D721Med (cell line): ENCODE measurements at regions not wholly inside any gene's neighbourhood (a gene's known extent, or its start where the extent isn't known, plus 50 kb on each side); places are given as distances from the start of the nearest gene placed in this dataset.
A peak's percentile ranks its signal among the peaks of the same experiment; 100 is the strongest.

Experiments used
- DNase-seq: peaks from one replicate; pipeline ENCODE4 v3.0.0; 2011; ENCODE audit warnings: low spot score; ENCODE audit not compliant: insufficient read length
- FAIRE-seq: peaks from 2 replicates; lab custom pipeline; 2011; peaks lifted over from hg19 to GRCh38; lab: Jason Lieb, UNC
- TF ChIP-seq, protein P1 (sequence below): IDR thresholded peaks from 2 replicates; pipeline ENCODE4 v1.5.1; 2012; ENCODE audit warnings: mild to moderate bottlenecking, control low read depth; ENCODE audit not compliant: insufficient read depth; ENCODE audit errors: missing control alignments

DNA sequence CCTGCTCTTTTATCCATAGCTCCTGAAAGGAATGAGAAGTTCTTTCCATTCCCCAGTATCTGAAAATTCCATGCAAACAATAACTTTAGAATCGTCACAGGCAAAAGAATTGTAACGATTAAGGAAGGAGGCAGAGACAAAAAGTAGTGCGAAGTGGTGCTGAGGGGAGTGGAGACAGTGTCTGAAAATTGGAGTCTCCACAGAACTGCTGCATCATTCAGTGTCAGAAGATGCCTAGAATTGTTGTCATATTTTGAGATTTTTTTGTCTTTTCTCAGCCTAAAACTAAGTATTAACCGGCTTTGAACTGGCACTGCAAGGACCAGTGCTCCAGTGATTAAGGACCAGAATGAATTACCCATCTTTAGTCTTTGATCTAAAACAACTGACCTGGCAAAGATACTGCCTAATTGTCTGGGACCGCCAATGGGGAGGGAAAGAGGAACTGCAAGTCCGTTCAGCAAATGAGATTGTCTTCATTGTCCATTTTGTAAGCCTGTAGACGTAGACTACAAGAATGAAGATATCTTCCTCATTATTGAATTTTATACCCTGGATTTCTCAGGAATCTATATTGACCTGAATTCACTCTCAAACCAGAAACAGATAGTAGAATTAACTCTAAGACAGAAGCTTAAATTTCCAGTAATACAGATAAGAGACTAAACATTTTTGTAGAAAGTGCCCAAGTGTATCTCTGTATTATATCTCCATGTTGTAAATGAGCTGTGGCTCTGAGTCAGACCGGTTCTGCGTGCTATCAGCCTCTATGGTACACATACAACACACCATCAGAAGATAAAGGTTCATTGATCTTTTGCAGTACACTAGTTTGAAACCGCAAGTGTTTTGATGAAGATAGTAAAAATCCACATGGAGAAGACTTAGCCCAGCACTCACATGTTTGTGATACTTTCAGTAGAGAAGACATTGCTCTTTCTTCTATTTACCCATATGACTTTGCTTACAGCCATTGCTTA, 293.2 kb downstream of the EFNB2 start:
- TF ChIP-seq, protein P1, sequence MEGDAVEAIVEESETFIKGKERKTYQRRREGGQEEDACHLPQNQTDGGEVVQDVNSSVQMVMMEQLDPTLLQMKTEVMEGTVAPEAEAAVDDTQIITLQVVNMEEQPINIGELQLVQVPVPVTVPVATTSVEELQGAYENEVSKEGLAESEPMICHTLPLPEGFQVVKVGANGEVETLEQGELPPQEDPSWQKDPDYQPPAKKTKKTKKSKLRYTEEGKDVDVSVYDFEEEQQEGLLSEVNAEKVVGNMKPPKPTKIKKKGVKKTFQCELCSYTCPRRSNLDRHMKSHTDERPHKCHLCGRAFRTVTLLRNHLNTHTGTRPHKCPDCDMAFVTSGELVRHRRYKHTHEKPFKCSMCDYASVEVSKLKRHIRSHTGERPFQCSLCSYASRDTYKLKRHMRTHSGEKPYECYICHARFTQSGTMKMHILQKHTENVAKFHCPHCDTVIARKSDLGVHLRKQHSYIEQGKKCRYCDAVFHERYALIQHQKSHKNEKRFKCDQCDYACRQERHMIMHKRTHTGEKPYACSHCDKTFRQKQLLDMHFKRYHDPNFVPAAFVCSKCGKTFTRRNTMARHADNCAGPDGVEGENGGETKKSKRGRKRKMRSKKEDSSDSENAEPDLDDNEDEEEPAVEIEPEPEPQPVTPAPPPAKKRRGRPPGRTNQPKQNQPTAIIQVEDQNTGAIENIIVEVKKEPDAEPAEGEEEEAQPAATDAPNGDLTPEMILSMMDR: no peak
- FAIRE-seq (no peak), DNase-seq (no peak)

DNA sequence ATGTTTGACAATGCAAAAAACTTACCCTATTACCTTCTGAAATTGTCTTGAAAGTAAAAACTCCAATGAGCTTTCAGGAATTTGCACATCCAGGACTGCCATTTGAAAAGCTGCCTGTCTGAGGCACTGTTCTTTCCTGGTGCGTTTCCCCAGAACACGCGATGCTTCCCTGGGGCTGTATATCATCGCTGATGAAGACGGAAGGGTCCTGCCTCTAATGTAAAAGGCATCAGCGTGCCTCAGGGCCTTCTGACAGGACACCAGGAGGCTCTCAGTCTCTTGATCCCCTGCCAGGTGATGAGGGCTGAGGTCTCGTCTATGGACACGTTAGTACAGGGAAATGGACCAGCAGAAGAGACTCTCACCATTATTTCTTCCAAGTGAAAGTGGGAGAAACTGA, 296.8 kb downstream of the EFNB2 start:
- FAIRE-seq (no peak), DNase-seq (no peak)
- TF ChIP-seq, protein P1: no peak

DNA sequence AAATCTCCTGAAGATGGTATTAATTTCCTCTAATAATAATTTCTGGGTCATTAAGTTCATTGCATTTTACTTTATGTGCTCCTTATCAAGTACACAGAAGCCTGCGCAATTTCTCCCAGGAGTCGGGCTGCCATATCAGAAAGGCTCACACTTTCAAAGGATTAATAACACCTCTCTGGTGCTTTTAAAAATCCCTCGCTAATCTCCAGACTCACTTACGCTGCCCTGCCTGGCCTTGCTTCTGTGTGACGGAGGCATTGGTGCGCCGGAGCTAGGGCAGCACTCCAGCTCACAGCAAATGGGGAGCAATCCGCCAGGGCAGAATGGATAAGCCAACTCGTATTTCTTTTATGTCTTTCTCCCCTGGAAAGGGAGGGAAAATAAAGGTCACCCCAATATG, 300.8 kb downstream of the EFNB2 start:
- peak; percentile 29 for DNase-seq

DNA sequence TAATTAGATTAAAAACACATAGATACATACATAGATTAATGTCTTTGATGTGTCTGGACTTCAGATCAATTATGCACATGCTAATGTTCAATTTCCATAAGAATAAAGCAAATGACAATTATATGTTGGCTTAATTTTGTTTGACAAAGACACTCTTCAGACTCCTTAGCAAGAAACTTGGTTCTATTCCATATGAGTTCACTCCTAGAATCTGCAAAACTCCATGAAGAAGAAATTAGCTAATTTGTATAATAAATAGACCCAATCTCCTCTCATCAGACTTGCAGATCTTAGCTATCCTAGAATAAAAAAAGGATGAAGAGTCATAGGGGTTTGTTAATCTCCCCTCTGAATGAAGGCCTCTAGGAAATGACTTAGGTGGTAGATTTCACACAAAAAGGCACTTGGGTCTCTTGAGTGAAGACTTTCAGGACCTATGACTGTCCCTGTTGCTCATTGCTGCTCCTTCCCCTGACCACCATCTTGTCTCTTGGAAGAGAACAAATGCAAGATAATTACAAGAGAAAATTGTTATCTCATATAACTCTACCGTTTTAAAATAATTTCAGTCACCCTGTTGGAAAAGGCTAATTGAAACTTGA, 302.2 kb downstream of the EFNB2 start:
- TF ChIP-seq, protein P1: no peak
- FAIRE-seq (no peak), DNase-seq (no peak)

More for the DNA sequence above, 300.8 kb downstream of the EFNB2 start:
- peak; percentile 74 for FAIRE-seq
- TF ChIP-seq, protein P1: no peak

DNA sequence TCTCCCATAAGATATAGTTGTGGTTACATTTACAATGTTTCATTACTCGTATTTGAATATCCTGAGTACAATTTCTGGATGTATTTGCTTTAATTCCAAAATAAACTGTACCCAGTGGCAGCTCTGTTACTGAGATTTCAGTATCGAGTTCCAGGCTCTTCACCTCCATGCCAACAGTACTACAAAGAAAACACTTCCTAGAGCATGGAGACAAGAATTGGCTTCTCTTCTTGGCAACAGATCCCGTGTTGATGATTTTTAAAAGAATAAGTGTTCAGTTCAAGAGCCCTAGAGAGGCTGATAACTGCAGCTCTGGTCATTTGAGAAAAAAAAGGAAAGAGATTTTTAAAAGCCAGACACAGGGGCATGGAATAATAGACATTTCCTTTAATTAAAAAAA, 302.8 kb downstream of the EFNB2 start:
- DNase-seq: no peak
- FAIRE-seq: no peak
- TF ChIP-seq, protein P1: no peak

DNA sequence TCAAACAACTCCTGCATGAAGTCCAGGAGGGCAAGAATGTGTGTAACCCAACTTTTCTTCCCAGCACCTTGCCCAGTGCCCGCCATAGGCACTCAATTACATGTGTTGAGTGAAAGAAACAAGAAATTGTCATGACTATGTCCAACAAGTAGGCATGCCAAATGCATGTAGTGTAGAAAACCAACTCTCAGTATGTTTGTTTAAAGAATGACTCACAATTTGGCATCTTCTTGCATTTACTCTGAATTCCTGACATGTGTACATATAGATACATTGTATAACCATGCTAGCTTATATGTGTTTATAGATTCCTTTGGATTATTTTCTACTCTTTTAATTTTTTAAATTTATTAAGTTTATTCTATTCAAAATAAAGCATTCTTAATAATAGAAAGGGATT, 305.0 kb downstream of the EFNB2 start:
- TF ChIP-seq, protein P1: no peak
- DNase-seq (no peak), FAIRE-seq (no peak)
